ENCODE measurements at regions not wholly inside any gene's neighbourhood (a gene's known extent, or its start where the extent isn't known, plus 50 kb on each side); places are given as distances from the start of the nearest gene placed in this dataset.

GRCh38 chr5:174315471-174315870 is 270.0 kb downstream of the NSG2 start:
- Histone ChIP-seq H3K9me3 (ENCODE audit: low read depth) (no peaks in the 10 kb centered on the region), H3K4me2 (no peak overlapping the region), H3K9ac (no peak overlapping the region), H3F3A (ENCODE audit: low read depth) (no peaks in the 10 kb centered on the region), H3K27ac (no peak overlapping the region), H3K36me3 (no peaks in the 10 kb centered on the region), H3K4me3 (no peak overlapping the region), H3K79me2 (ENCODE audit: low read depth) (no peaks in the 10 kb centered on the region), H3K4me1 (peaks cover 5% of the 10 kb centered on the region), H2AFZ (replicated peaks) (no peak overlapping the region), H4K20me1 (ENCODE audit: low read depth) (no peaks in the 10 kb centered on the region), H3K27me3 (peaks cover 36% of the 10 kb centered on the region)
- Mint-ChIP-seq H3K27me3 (ENCODE audit: insufficient read depth, low read depth) (peaks cover 12% of the 10 kb centered on the region), H3K36me3 (no peaks in the 10 kb centered on the region), H3K4me1 (peaks cover 15% of the 10 kb centered on the region), H3K27ac (no peak overlapping the region), H3K9me3 (peaks cover 3% of the 10 kb centered on the region), H3K4me3 (no peak overlapping the region)
- TF ChIP-seq EZH2phosphoT487 (IDR thresholded peaks at IDR 0.05) (no peak), EZH2 (IDR thresholded peaks at IDR 0.05) (no peak)
- TF ChIP-seq, protein P1, sequence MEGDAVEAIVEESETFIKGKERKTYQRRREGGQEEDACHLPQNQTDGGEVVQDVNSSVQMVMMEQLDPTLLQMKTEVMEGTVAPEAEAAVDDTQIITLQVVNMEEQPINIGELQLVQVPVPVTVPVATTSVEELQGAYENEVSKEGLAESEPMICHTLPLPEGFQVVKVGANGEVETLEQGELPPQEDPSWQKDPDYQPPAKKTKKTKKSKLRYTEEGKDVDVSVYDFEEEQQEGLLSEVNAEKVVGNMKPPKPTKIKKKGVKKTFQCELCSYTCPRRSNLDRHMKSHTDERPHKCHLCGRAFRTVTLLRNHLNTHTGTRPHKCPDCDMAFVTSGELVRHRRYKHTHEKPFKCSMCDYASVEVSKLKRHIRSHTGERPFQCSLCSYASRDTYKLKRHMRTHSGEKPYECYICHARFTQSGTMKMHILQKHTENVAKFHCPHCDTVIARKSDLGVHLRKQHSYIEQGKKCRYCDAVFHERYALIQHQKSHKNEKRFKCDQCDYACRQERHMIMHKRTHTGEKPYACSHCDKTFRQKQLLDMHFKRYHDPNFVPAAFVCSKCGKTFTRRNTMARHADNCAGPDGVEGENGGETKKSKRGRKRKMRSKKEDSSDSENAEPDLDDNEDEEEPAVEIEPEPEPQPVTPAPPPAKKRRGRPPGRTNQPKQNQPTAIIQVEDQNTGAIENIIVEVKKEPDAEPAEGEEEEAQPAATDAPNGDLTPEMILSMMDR (IDR thresholded peaks at IDR 0.05) = no peak
- no peak for DNase-seq (ENCODE audit: low spot score)

DNA sequence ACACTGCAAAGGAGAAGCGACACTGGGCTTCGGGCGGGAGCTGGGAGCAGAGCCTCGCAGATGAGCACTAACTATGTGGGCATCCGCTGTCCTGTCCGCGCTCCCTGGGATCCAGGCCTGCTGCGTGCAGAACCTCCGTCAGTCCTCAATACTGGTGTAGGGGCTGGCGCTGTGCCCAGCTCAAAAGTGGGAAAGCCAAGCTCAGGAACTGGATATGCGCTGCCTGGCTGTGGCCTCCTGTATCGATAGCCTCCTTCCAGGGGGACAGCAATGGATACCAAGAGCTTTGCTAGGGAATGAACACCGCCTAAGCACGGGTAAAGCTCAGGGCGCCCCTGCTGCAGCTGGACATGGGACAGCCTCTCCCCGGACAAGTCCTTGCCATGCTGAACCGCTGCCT is 270.4 kb downstream of the NSG2 start:
- H3K36me3 ChIP-seq = no peaks in the 10 kb centered on the region
- H3K27ac ChIP-seq = no peak overlapping the region
- H2AFZ ChIP-seq (replicated peaks) = no peak overlapping the region
- H3K79me2 ChIP-seq (ENCODE audit: low read depth) = no peaks in the 10 kb centered on the region
- Mint-ChIP-seq H3K9me3 (peaks cover 3% of the 10 kb centered on the region), H3K27me3 (ENCODE audit: insufficient read depth, low read depth) (peaks cover 12% of the 10 kb centered on the region), H3K27ac (no peak overlapping the region), H3K4me1 (peaks cover 11% of the 10 kb centered on the region), H3K4me3 (no peak overlapping the region), H3K36me3 (no peaks in the 10 kb centered on the region)
- no peak overlapping the region for H3K4me2 ChIP-seq
- H3K9ac ChIP-seq = no peak overlapping the region
- H3K9me3 ChIP-seq (ENCODE audit: low read depth) = no peaks in the 10 kb centered on the region
- no peak for DNase-seq (ENCODE audit: low spot score)
- H4K20me1 ChIP-seq (ENCODE audit: low read depth) = no peaks in the 10 kb centered on the region
- H3F3A ChIP-seq (ENCODE audit: low read depth) = no peaks in the 10 kb centered on the region
- peaks cover 36% of the 10 kb centered on the region for H3K27me3 ChIP-seq
- H3K4me3 ChIP-seq = no peak overlapping the region
- H3K4me1 ChIP-seq = peaks cover 5% of the 10 kb centered on the region
- TF ChIP-seq EZH2phosphoT487 (IDR thresholded peaks at IDR 0.05) (no peak), EZH2 (IDR thresholded peaks at IDR 0.05) (no peak)
- TF ChIP-seq, protein P1 (IDR thresholded peaks at IDR 0.05) = no peak

- TF ChIP-seq EZH2phosphoT487 (IDR thresholded peaks at IDR 0.05) = no peak
- TF ChIP-seq EZH2 (IDR thresholded peaks at IDR 0.05) = no peak
- TF ChIP-seq, protein P1 (IDR thresholded peaks at IDR 0.05) = no peak
- Histone ChIP-seq H3K4me2 (no peak overlapping the region), H3K36me3 (no peaks in the 10 kb centered on the region), H3K4me1 (peaks cover 4% of the 10 kb centered on the region), H4K20me1 (ENCODE audit: low read depth) (no peaks in the 10 kb centered on the region), H3K79me2 (ENCODE audit: low read depth) (no peaks in the 10 kb centered on the region), H3K9me3 (ENCODE audit: low read depth) (no peaks in the 10 kb centered on the region), H3K27ac (no peak overlapping the region), H3K9ac (no peak overlapping the region), H2AFZ (replicated peaks) (no peak overlapping the region), H3K4me3 (no peak overlapping the region), H3F3A (ENCODE audit: low read depth) (no peaks in the 10 kb centered on the region), H3K27me3 (peaks cover 37% of the 10 kb centered on the region)
- Mint-ChIP-seq H3K27me3 (ENCODE audit: insufficient read depth, low read depth) (peaks cover 16% of the 10 kb centered on the region), H3K36me3 (no peaks in the 10 kb centered on the region), H3K27ac (no peak overlapping the region), H3K4me1 (peaks cover 9% of the 10 kb centered on the region), H3K4me3 (no peak overlapping the region), H3K9me3 (peaks cover 3% of the 10 kb centered on the region)
- no peak for DNase-seq (ENCODE audit: low spot score)
Observed at GRCh38 chr5:174316326-174316725, 270.8 kb downstream of the NSG2 start.

Data from neural progenitor cell (in vitro differentiated cells).